ENCODE measurements at regions not wholly inside any gene's neighbourhood (a gene's known extent, or its start where the extent isn't known, plus 50 kb on each side); places are given as distances from the start of the nearest gene placed in this dataset.
"Not testable (repeated sequence)": the region's sequence is repeated elsewhere in the genome, so short reads cannot be mapped to it uniquely, and the experiment has no call there.

- DNase-seq (ENCODE audit: extremely low spot score), result peak; percentile 55
- POLR2A ChIA-PET, result no interaction called here
- TF ChIP-seq TARDBP (IDR thresholded peaks at IDR 0.05), result no peak
- TF ChIP-seq FOXM1 (IDR thresholded peaks at IDR 0.05; ENCODE audit: borderline replicate concordance), result no peak
- no peak for TF ChIP-seq SUZ12 (IDR thresholded peaks at IDR 0.05)
- TF ChIP-seq ARNT (IDR thresholded peaks at IDR 0.05), result no peak
- no peak for TF ChIP-seq L3MBTL2 (conservative IDR thresholded peaks at IDR 0.05)
- no peak for TF ChIP-seq FOXA1 (IDR thresholded peaks at IDR 0.05)
- no peak for TF ChIP-seq NFRKB (IDR thresholded peaks at IDR 0.05)
- no peak for TF ChIP-seq ZNF384 (IDR thresholded peaks at IDR 0.05)
- TF ChIP-seq SP1 (IDR thresholded peaks at IDR 0.05), result no peak
- TF ChIP-seq LEF1 (IDR thresholded peaks at IDR 0.05; ENCODE audit: borderline replicate concordance), result no peak
- no peak for TF ChIP-seq CTBP1 (IDR thresholded peaks at IDR 0.05; ENCODE audit: borderline replicate concordance)
- CTCF ChIA-PET, result interaction anchor here (0.5 to 1.1 kb wide), 5 partner anchors 40 to 1464 kb away, joined by 3 to 8 read pairs (median 3); no protein-coding TSS in a partner anchor
Measured at GRCh38 chr11:29159552-29160465, 857.0 kb downstream of the KCNA4 start.

DNA sequence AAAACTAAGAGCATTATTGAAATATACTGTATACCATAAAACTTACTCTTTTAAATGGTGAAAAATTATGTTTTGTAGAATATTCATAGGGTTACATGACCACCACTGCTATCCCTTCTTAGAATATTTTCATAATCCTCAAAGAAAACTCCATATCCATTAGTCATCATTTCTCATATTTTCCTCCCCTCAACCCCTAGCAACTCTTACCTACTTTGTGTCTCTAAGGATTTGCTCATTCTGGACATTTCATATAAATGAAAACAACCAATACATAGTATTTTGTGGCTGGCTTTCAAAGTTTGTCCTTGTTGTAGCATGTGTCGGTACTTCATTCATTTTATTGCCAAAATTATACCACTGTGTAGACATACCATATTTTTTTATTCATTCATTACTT, 863.8 kb downstream of the KCNA4 start:
- ChIA-PET POLR2A (no interaction called here), CTCF (no interaction called here)
- DNase-seq (ENCODE audit: extremely low spot score), result no peak
- TF ChIP-seq FOXM1 (IDR thresholded peaks at IDR 0.05; ENCODE audit: borderline replicate concordance) (no peak), ELF4 (IDR thresholded peaks at IDR 0.05) (no peak), CTBP1 (IDR thresholded peaks at IDR 0.05; ENCODE audit: borderline replicate concordance) (no peak), FOXK2 (IDR thresholded peaks at IDR 0.05) (no peak), FOXA1 (IDR thresholded peaks at IDR 0.05) (no peak), BHLHE40 (IDR thresholded peaks at IDR 0.05; ENCODE audit: borderline replicate concordance) (no peak), HDGF (IDR thresholded peaks at IDR 0.05; ENCODE audit: borderline replicate concordance) (no peak), L3MBTL2 (conservative IDR thresholded peaks at IDR 0.05) (no peak)

DNA sequence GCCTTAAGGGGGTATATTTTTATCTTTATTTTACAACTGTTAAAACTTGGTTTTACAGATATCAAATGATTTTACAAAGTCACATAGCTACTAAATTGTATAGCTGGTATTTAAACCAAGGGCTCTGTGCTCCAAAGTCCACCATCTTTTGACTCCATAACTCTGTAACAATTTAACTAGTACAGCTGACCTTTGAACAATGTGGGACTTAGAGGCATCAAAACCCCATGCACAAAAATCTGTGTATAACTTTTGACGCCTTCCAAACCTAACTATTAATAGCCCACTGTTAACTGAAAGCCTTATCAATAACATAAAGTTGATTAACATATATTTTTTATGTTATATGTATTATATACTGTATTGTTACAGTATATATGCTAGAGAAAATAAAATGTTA, 874.3 kb downstream of the KCNA4 start:
- DNase-seq (ENCODE audit: extremely low spot score); POLR2A ChIA-PET; CTCF ChIA-PET: not testable (repeated sequence)

GRCh38 chr11:29135504-29135903, 881.3 kb downstream of the KCNA4 start:
- TF ChIP-seq HDGF (IDR thresholded peaks at IDR 0.05; ENCODE audit: borderline replicate concordance) (no peak), FOXK2 (IDR thresholded peaks at IDR 0.05) (no peak), BHLHE40 (IDR thresholded peaks at IDR 0.05; ENCODE audit: borderline replicate concordance) (no peak), ELF4 (IDR thresholded peaks at IDR 0.05) (no peak), TARDBP (IDR thresholded peaks at IDR 0.05) (no peak), SUZ12 (IDR thresholded peaks at IDR 0.05) (no peak), L3MBTL2 (conservative IDR thresholded peaks at IDR 0.05) (no peak), ZNF384 (IDR thresholded peaks at IDR 0.05) (no peak)
- TF ChIP-seq, protein P1, sequence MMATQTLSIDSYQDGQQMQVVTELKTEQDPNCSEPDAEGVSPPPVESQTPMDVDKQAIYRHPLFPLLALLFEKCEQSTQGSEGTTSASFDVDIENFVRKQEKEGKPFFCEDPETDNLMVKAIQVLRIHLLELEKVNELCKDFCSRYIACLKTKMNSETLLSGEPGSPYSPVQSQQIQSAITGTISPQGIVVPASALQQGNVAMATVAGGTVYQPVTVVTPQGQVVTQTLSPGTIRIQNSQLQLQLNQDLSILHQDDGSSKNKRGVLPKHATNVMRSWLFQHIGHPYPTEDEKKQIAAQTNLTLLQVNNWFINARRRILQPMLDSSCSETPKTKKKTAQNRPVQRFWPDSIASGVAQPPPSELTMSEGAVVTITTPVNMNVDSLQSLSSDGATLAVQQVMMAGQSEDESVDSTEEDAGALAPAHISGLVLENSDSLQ (IDR thresholded peaks at IDR 0.05), result no peak
- DNase-seq (ENCODE audit: extremely low spot score), result no peak
- ChIA-PET CTCF (no interaction called here), POLR2A (no interaction called here)

DNA sequence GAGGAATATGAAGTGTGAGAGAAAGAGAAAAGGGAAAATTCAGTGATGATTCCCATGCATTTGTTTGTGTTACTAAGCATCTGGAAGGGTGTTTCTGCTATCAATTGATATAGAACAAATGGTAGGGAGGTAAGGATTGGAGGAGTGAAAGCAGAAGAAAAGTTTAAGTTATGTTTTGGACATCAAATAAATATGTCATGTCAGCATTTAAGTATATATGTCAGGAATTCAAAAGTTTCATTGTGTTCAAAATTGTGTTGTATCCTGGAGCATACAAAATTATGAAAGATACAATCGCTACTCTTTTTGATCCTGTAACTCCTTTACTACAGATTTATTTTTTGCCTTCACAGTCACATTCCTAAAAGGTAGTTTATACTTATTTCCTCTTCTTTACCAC, 885.8 kb downstream of the KCNA4 start:
- CTCF ChIA-PET, result no interaction called here
- POLR2A ChIA-PET, result no interaction called here
- DNase-seq (ENCODE audit: extremely low spot score), result no peak

DNA sequence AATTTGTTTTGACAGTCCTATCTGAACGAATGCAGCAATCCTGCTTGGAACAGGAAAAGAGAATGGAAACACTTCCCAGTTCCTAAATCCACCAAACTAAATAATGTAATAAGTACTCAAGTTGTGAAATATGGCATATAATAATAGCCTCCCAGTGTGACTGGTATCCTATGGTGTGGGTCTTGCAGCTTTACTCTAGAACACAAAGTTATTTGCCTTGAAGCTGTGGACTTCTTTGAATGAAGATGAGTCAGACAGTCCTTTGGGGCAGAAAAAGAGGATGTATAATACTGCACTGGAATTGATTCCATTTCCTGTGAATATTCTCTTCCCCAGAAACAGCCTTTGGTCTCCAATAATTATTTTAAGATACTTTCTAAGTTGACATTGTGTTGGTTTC, 887.0 kb downstream of the KCNA4 start:
- TF ChIP-seq TARDBP (IDR thresholded peaks at IDR 0.05) (no peak), CTBP1 (IDR thresholded peaks at IDR 0.05; ENCODE audit: borderline replicate concordance) (no peak), NFRKB (IDR thresholded peaks at IDR 0.05) (no peak), FOXA1 (IDR thresholded peaks at IDR 0.05) (no peak), FOXK2 (IDR thresholded peaks at IDR 0.05) (no peak), FOXM1 (IDR thresholded peaks at IDR 0.05; ENCODE audit: borderline replicate concordance) (no peak), ZNF384 (IDR thresholded peaks at IDR 0.05) (no peak), BHLHE40 (IDR thresholded peaks at IDR 0.05; ENCODE audit: borderline replicate concordance) (no peak), LEF1 (IDR thresholded peaks at IDR 0.05; ENCODE audit: borderline replicate concordance) (no peak), L3MBTL2 (conservative IDR thresholded peaks at IDR 0.05) (no peak)
- TF ChIP-seq, protein P1 (IDR thresholded peaks at IDR 0.05), result no peak
- no peak for DNase-seq (ENCODE audit: extremely low spot score)
- ChIA-PET CTCF (no interaction called here), POLR2A (no interaction called here)

More for the DNA sequence above, 885.8 kb downstream of the KCNA4 start:
- TF ChIP-seq, protein P1 (IDR thresholded peaks at IDR 0.05), result no peak
- TF ChIP-seq SUZ12 (IDR thresholded peaks at IDR 0.05), result no peak
- no peak for TF ChIP-seq TARDBP (IDR thresholded peaks at IDR 0.05)
- TF ChIP-seq ELF4 (IDR thresholded peaks at IDR 0.05), result no peak
- TF ChIP-seq FOXM1 (IDR thresholded peaks at IDR 0.05; ENCODE audit: borderline replicate concordance), result no peak

GRCh38 chr11:29127461-29127860, 889.4 kb downstream of the KCNA4 start:
- POLR2A ChIA-PET, result no interaction called here
- no peak for TF ChIP-seq L3MBTL2 (conservative IDR thresholded peaks at IDR 0.05)
- no peak for TF ChIP-seq SP1 (IDR thresholded peaks at IDR 0.05)
- TF ChIP-seq HDGF (IDR thresholded peaks at IDR 0.05; ENCODE audit: borderline replicate concordance), result no peak
- no peak for TF ChIP-seq ZNF384 (IDR thresholded peaks at IDR 0.05)
- TF ChIP-seq, protein P1 (IDR thresholded peaks at IDR 0.05), result no peak
- TF ChIP-seq ELF4 (IDR thresholded peaks at IDR 0.05), result no peak
- no peak for TF ChIP-seq SUZ12 (IDR thresholded peaks at IDR 0.05)
- no peak for TF ChIP-seq TARDBP (IDR thresholded peaks at IDR 0.05)
- no peak for TF ChIP-seq BHLHE40 (IDR thresholded peaks at IDR 0.05; ENCODE audit: borderline replicate concordance)
- TF ChIP-seq LEF1 (IDR thresholded peaks at IDR 0.05; ENCODE audit: borderline replicate concordance), result no peak
- no peak for TF ChIP-seq ARNT (IDR thresholded peaks at IDR 0.05)
- no peak for TF ChIP-seq FOXM1 (IDR thresholded peaks at IDR 0.05; ENCODE audit: borderline replicate concordance)
- TF ChIP-seq FOXA1 (IDR thresholded peaks at IDR 0.05), result no peak
- no peak for TF ChIP-seq NFRKB (IDR thresholded peaks at IDR 0.05)
- CTCF ChIA-PET, result no interaction called here
- no peak for DNase-seq (ENCODE audit: extremely low spot score)
